ENCODE measurements at regions not wholly inside any gene's neighbourhood (a gene's known extent, or its start where the extent isn't known, plus 50 kb on each side); places are given as distances from the start of the nearest gene placed in this dataset.

DNA sequence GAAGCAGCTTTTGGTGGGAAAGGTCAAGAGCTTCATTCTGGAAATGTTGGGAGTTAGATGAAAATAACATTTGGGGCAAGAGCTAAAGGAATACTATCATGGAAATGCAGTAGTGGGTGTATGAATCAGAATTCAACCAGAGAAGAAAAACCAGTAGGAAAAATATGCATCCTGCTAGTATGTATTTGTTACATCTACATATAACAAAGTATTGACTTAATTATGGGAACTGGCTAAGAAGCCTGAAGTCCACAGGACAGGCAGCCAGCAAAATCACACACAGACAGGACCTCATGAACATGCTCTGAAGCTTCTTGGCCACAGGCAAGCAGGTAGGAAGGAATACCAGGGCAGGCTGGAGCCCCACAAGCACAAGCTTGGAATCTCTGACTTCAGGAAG lies 185.8 kb downstream of the FBXO15 start:
- no peak for DNase-seq

DNA sequence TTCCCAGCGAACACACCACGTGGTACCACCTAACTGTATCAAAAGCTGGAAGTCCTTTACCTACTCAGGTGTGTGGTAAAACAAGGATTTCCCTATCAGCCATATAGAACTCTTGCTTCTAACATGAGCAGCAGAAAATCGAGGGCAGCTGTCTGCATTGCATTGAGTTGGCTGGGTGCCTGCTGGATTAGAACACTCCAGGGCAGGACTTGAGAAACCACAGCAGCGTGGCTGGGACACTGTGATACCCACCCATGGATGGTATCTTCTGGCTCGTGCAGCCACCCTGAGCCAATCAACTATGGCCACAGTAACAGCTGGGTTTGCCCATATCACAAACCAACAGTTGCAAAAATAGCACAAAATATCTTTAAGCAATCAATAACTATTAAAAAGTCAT lies 188.3 kb downstream of the FBXO15 start:
- no peak for DNase-seq

DNA sequence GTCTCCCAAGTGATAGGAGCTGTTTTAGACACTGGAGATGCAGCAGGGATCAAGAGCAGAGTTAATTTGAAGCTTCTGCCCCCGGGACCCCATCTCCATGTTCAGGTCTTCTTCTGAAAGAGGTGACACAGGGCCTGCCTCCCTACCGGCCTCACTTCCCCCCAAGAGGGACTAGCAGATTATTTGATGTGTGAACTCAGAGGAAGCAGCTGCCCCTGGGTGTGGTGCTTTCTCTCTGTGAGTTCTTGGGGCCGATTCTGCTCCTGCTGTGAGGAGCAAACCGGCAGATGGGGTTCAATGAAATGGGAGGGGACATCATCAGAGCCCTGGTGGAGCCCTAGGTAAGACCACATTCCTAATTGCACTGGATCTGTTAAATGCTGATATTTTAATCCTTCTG lies 193.4 kb downstream of the FBXO15 start:
- no peak for DNase-seq

DNA sequence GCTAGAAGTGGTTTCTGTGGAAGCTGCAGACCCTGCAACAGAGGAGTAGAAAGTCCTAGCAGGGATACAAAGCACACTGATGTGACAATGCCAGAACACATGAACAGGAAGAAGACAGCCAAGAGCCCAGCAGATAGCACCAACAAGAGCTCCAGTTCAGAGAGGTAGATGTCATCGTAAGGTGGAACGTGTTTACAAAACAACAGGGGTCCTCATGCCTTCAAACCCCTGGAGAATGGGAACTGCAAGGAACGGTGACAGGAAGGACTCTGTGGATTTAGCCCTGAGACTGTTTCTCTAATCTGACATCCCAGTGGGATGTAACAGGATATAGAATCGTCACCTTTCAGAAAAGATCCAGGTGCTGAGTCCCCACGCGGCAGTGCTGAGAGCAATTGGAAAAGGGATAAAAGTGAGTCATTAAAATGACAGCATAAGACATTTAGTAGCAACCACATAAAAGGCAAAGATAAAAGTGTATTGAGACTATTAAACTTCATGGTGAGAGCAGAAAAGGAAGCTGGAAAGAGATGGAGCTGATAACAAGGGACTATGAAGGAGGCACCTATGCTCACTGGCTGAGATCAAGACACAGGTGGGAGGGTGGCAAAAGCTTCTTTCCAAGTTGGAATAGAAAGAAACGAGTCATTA lies 195.2 kb downstream of the FBXO15 start:
- no peak for DNase-seq

DNA sequence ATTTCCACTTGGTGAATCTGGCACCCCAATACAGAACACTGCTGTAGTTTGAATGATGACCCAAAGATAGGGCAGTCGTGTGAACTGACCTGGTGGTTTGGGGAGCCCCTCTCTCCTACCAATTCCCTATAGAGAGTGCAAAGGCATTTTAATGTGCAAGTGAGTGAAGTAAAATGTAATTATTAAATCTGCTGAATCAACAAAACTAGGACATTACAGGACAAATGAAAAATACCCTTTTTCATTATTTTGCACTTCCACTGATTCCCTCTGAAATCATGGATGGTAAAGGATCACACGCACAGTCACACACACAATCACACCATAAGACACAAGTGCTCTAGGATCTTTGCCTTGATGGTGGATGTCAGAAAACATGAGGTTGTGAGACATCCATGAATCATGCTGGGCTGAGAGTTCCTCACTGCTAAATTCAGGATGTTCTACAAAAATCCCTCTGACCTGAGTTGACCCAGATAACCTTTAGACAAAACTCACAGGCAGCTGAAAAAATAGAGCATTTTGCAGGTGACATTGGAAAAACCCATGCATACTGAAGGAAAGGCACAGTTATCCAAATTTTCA lies 197.4 kb downstream of the FBXO15 start:
- no peak for DNase-seq

DNA sequence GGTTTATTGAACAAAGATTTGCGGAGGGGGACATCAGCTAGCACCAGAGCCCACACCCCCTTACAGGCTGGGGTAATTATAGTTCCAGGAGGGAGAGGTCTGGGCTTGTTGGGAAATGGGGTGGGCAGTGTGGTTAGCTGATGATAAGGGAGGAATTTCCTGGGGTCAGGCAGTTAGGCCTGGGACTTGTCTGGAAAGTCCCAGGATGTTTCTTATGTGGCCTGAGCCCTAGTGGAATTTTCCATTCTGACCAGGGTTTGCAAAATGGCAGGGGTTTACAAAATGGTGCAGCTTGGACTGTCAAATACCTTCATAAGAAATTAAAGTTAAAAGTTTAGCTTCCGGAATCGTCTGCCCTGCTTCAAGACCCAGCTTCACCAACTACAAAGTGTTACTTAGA lies 199.1 kb downstream of the FBXO15 start:
- no peak for DNase-seq

DNA sequence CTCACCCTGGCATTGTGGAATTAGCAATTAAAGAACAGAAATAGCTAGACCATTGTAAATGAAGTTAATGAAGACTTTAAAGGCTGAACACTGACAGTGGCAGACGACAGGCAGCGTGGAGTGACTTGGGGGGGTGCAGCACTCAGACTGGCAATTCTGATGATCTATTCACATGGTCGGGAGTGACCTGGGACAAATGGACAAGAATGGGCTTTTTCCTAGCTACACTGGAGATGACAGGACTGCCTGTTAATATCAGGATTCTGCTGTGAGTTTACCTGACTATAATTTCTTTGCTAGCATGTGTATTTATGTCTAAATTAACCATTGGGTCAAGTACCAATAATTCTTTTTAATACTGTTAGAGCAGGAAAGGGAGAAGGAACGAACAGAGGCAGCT lies 199.6 kb downstream of the FBXO15 start:
- no peak for DNase-seq

DNA sequence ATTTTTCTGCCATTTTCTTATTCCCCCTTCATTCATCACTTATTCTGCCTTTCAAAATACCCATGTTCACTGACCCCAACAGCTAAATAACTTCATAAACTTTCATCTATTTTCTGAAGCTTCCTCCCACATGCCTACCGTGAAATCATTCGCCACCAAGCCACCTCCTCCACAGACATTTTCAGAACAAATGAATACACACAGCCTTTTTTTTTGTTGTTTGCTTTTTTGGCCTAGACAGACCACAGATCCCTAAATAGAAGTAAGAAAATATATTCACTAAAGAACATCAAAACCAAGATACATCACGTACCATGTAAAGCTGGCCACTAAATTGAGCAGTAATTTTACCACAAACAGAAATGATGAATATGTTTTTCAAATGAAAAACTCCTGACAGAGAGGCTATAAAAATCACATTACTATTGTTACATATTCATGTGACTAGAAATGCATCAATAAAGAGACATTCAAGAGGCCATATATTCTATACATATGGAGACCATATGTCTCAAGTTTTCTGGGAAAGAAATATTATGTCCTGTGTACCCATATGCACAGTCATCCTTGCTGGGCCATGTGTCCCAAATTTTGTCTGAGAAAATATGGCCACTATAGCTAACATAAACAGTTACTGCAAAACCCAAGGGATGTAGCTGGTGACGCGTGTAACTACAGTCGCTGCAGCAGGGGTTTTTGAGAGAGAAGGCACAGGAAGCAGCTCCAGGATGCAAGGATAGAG lies 200.3 kb downstream of the FBXO15 start:
- DNase-seq = no peak

DNA sequence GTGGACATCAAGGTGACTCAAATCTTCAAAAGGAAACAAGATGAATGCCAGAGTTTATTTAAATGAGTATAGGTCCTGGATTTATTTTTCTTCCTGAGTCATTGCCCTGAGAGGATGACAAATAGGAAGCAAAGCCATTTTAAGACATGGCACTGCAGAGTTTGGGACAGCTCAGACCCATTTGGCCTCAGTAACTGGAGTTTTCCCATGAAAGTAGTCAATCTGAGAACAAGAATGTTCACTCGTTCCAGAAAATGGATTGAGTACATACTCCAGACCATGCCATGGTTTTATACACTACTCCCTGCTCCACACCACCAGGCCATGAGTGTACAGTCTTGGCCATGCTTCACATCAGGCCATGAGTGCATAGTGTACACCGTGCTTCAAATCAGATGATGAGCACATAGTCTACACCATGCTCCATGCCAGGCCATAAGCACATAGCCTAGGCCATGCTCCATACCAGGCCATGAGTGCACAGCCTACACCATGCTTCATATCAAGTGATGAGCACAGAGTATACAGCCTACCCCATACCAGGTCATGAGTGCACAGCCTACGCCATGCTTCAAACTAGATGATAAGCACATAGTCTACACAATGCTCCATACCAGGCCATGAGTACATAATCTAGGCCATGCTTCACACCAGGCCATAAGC lies 202.4 kb downstream of the FBXO15 start:
- no peak for DNase-seq

DNA sequence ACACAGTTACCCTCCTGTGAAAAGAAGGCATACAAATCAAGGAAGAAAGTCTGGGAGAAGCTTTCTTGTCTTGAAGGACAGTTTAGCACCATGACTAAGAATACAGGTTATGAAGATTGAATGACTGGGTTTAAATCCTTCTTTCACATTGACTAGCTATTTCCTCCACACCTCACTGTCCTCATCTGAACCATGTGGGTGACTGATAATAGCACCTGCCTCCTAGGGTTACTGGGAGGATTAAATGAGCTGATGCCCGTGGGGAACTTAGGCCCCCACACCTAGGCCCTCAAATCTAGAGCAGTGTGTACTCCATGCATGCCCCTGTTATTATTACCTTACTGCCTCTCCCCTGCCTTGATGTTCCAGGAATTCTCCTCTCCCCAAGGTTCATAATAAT lies 202.9 kb downstream of the FBXO15 start:
- DNase-seq = no peak

DNA sequence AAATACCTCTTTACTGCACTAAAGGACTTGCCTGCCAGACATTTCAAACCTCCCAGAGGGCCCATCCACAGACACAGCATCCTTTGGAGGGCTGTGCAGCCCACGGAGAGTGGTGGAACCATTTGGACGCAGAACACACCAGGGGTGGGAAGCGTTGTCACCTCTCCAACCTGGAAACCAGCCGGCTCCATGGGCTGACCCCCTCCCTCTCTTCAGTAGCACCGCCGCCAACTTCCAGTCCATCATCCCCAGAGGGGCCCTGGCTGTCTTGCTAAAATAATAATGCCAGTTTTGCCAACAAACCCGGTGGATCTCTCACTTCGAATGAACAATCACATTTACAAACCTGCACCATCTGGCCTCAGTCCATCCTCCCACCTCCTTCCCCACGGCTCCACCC lies 203.9 kb downstream of the FBXO15 start:
- DNase-seq = no peak

DNA sequence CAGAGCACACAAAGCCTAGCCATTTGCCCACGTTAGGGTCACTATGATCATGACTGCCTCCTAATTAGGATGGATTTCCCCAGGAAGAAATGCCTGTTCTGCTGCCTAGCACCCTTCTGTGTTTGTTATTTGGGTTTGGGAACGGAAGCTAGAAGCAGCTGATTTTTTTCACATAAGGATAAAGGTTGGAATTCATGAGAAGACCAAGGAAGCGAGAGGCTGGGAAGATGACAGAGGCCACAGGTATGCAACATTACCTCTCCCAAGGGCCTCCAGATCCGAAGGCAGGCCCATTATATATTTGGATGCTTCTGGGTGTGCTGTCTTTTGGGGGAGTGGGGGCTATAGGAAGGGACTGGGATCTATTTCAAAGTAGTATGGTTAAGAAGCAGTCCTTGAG lies 204.7 kb downstream of the FBXO15 start:
- no peak for DNase-seq

DNA sequence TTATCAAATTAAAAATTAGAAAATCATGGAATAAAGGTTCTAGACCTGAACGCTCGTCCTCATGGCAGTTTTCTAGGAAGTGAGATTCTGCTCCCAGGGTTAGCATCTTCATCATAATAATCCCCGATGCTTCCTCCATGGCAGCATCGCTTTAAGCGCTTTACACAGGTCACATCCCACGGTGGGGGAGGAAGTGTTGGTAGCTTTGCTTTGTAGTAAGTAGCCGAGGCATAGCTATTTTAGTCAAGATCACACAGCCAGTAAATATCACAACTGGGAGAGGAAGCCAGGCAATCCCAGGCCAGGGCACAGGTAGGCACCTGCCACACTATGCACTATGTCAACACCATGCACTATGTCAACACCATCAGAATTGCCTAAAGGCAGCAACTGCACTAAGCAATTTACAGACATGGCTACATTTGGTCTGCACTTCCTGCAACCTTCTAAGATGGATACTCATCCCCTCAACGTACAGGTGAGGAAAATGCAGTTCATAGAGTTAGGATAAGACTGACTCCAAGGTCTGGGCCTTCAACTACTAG lies 205.5 kb downstream of the FBXO15 start:
- no peak for DNase-seq

DNA sequence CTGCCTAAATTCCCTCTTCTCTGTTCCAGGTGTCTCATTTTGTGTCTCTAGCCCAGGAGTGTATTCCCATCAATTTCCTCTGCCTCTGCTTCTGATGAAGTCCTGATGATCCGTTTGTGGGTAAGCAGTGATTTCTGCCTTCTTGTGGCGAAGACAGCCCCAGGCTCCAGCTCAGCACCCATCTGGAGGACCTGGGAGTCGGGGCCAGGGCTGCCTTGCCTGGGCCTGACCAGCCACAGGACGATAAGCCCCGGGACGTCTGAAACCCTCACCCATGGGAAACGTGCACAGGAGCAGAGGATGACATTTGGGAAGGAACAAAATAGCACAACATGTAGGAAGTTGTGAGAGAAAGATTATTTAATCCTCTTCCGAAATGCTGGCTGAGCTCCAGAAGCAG lies 206.9 kb downstream of the FBXO15 start:
- no peak for DNase-seq

DNA sequence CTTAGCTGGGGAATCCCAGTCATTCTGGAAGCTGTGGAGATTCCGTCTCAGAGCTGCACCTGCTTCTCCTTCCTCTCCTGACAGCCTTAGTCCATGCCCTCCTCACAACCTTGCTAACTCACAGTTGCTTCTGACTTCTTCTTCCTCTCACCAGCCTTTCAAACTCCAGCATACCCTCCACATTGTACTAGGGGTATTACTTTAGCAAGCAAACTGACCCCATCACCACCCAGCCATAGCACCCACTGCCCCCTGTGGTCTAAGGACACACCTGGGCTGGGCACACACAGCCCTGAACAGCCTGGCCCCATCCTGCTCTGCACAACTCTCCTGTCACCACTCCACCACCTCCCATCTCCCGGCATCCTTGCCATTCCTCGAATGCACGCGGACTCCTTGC lies 208.2 kb downstream of the FBXO15 start:
- DNase-seq = no peak

DNA sequence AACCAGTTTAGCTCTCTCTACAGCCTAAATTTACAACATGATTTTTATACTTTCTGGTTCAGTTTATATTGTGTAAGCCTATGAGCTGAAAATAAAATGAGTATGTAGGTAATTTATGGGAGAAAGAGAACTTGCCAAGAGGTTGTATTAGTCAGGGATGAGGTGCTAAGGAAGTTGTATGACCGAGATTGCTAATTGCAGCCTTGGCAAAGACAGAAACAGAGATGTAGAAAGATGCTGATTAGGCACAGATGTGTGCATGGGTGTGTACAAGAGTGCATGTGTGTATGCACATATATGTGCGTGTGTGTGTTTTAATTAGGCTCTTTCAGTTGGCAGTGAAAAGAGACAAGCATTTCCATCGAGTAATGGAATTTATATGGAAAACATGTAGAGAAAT lies 213.9 kb downstream of the FBXO15 start:
- DNase-seq = no peak

DNA sequence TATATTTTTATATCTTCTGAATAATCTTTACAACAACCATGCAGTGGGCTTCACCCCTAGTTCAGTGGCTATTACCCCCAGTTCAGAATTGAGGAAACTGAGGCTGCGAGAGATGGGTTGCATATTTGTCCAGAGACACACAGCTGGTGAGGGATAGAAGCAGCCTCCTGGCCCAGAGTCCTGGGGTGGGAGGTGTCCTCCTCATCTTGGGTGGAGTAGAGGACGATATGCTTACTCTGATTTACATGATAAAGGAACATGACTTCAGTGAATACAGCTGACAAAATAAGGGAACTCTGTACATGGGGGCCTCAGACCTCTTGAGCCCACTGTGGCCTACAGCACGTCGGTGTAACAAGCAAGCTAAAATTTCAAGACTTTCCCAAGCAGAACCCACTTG lies 214.7 kb downstream of the FBXO15 start:
- no peak for DNase-seq

DNA sequence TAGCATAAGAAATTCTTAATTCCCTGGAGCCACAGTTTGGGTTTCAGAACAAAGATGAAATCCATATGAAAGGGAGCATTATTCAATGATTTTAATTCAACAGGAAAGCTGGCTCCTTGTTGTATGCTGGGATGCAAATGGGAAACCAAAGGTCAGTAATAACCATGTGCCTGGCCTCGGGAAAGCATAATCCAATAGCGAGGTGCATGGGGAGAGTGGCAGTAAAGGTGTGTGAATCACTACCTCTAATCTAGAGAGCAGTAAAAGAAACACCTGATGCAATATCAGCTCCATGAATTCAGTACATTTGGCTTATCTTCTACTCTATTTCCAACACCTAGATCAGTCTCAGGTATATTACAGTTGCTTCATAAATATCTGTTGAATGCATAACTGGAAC lies 220.1 kb downstream of the FBXO15 start:
- no peak for DNase-seq

DNA sequence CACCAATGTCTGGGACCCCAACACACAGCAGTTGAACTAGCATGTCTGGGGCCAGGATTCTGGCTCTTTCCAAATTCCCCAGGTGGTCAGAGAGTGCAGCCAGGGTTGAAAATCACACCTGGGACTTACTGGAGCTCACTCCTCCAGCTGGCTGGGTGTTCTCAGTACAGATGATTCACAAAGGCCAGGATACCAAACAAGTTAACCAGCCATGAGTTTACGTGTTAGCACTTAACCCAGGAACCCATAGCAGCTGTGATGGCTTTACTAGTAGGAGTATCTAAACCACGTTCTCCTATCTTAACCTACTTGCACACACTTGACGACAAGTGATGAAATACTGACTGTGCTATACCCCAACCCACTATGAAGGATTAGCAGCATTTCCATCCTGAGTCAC lies 222.8 kb downstream of the FBXO15 start:
- no peak for DNase-seq

DNA sequence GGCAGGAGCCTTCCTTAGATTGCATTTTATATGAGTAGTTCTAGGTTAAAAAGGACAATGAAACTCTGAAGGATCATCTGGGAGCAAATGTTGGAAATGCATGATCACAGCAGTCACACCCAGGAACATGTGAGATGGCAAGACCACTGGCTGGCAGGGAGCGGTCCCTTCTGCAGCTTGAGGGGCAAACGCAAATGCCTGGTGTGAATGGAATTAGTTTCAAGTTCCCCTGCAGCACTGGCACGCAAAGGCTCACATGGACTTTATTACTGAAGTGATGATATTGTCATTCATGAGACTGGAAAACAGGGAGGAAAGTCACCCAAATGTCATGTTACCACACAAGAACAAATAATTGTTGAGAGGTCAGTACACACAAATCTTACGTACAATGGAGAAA lies 223.3 kb downstream of the FBXO15 start:
- DNase-seq = no peak

DNA sequence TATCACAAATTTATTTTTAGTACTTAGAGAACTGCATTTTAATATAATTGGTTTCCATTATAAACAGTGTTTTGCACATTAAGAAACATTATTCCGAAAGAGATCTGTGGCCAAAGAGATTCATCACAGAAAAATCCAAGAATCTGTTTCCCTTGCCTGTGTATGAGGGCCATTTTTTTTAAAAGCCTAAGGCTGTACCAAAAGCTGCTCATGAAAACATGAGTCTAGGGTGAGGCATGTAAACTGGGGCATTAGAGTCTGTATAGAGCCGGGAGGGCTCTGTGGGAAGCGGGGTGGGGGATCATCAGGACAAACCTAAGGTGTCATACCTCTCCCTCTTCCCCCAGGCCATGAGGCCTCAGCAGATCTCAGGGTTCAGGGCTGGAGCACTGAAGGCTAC lies 223.8 kb downstream of the FBXO15 start:
- no peak for DNase-seq

DNA sequence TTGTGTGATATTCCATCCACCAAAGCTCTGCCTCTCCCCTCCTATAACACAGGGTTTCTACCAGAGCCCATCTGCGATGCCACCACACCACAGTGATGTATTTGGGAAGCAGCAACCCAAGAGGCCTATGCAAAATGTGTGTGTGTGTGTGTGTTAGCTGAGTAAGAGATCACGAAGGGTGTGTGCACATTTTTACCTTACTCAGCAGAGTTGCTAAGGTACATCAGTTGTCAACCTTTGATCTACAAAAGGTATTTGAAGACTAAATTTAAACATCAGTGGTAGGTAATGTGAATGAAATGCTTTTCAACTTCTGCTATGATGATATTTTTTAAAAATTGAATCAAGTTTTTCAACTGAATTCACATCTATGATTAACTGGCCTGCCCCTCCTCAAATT lies 227.6 kb downstream of the FBXO15 start:
- DNase-seq = no peak

DNA sequence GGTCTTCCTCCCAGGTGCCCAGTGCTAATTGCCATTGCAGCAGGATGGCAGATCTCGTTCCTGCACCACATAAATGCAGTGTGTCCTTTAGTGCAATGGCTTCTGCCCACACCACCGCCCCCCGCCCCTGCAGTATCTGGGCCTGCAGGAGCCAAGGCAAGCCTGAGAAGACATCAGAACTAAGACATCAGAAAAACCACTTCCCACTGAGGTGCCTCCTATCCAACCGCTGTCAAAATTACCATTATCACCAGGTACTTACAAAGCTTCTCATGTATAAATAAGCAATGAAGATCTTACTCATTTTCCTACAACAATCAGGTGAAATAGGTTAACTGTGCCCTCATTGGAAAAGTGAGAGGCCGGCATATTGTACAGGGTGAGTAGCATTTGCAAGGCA lies 228.8 kb downstream of the FBXO15 start:
- no peak for DNase-seq

DNA sequence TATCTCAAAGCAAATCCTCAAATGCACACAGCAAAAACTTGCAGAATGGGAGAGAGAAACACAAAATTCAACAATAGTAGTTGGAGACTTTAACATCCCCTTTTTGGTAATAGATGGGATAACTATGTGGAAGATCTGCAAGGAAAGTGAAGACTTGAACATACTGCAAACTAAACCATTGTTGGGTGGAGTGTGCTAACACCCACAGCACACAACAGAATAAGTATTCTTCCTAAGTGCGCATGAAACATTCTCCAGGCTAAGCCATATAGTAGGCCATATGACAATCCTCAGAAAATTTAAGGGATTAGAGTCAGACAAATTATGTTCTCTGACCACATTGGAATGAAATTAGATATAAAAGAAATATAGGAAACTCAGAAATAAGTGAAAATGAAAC lies 230.6 kb downstream of the FBXO15 start:
- no peak for DNase-seq

Measured in T1000 (cell line).